Esophagus squamous epithelium (tissue), 5 donors: ENCODE measurements at regions not wholly inside any gene's neighbourhood (a gene's known extent, or its start where the extent isn't known, plus 50 kb on each side); places are given as distances from the start of the nearest gene placed in this dataset.

ENCODE experiments used
- DNase-seq: peaks from one replicate; lab custom pipeline; 2025; lab: John Stamatoyannopoulos, UW
- H3K27ac ChIP-seq, 4 donors: fragments of 200-600 bp; sonication (generic); one replicate each; pipeline ENCODE4 v1.5.1; 2016 to 2019; ENCODE audit warnings: mild to moderate bottlenecking in 1 of 4
- H3K27me3 ChIP-seq, 4 donors: fragments of 200-600 bp; sonication (generic); 1 replicate in 3 of 4; 2 replicates in 1 of 4; pipeline versions ENCODE4 v1.5.1 to v1.6.0; 2017 to 2021; ENCODE audit warnings: antibody characterized with exemption in 1 of 4
- H3K36me3 ChIP-seq, 3 donors: fragments of 200-600 bp; sonication (generic); one replicate each; pipeline ENCODE4 v1.5.1; 2016 to 2019
- H3K4me1 ChIP-seq, 3 donors: fragments of 200-600 bp; sonication (generic); one replicate each; pipeline ENCODE4 v1.5.1; 2017 to 2019
- H3K4me3 ChIP-seq, 4 donors: fragments of 200-600 bp; sonication (generic); 1 replicate in 3 of 4; 2 replicates in 1 of 4; pipeline ENCODE4 v1.5.1; 2016 to 2019; ENCODE audit warnings: mild to moderate bottlenecking in 2 of 4, moderate library complexity in 1 of 4
- H3K9me3 ChIP-seq, 3 donors: fragments of 200-600 bp; sonication (generic); one replicate each; pipeline ENCODE4 v1.5.1; 2016 to 2019
- POLR2A ChIP-seq, 4 donors: fragments of 450-650 bp; IDR thresholded peaks; one replicate each; pipeline ENCODE4 v1.6.1; 2017; ENCODE audit warnings: antibody characterized with exemption in 4 of 4, mild to moderate bottlenecking in 4 of 4, moderate library complexity in 3 of 4
- WGBS, 2 donors: methylation state at CpG; one replicate each; pipeline ENCODE4 v1.1.5; 2018; 5-methylcytosine and 5-hydroxymethylcytosine counted together
- intact Hi-C: fragments of 100-400 bp; cut with DNase I; formaldehyde crosslinking; loops from one replicate; pipeline ENCODE4 v1.15.0; 2022
- TF ChIP-seq, protein P1 (sequence below), 6 experiments: fragments of 450-650 bp in 4 of 6; fragments of 200-600 bp in 2 of 6; sonication (generic) in 2 of 6; IDR thresholded peaks; one replicate each; pipeline ENCODE4 v1.5.1; 2016 to 2019; ENCODE audit warnings: antibody characterized with exemption in 6 of 6, mild to moderate bottlenecking in 4 of 6, moderate library complexity in 4 of 6
- donor health status: DM: yes; HTN: yes; CAD: no.

DNA sequence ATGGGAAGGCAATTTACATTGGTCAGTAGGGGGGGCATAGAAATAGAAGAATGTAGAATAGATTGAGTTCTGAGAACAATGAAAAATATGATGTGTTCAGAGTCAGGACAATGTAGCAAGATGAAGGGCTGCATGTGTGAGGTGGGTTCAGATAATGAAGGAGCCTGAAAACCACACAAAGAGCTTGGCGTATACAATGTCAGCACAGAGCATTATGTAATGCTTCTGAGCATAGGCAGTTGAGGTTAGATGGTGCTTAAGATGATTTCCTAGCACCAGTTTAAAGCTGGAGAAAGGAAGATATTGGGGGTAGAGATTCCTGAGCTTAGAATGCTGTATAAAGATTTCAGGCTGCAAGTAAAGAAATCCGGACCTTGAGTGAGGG is 202.0 kb upstream of the SNX7 start:
- Histone ChIP-seq H3K27ac (no peak overlapping the region), H3K27me3 (peaks cover 0 to 3% (median 0%) of the 10 kb centered on the region in 4 donors), H3K9me3 (no peaks in the 10 kb centered on the region), H3K4me3 (no peak overlapping the region), H3K4me1 (no peaks in the 10 kb centered on the region), H3K36me3 (no peaks in the 10 kb centered on the region)
- TF ChIP-seq, protein P1, sequence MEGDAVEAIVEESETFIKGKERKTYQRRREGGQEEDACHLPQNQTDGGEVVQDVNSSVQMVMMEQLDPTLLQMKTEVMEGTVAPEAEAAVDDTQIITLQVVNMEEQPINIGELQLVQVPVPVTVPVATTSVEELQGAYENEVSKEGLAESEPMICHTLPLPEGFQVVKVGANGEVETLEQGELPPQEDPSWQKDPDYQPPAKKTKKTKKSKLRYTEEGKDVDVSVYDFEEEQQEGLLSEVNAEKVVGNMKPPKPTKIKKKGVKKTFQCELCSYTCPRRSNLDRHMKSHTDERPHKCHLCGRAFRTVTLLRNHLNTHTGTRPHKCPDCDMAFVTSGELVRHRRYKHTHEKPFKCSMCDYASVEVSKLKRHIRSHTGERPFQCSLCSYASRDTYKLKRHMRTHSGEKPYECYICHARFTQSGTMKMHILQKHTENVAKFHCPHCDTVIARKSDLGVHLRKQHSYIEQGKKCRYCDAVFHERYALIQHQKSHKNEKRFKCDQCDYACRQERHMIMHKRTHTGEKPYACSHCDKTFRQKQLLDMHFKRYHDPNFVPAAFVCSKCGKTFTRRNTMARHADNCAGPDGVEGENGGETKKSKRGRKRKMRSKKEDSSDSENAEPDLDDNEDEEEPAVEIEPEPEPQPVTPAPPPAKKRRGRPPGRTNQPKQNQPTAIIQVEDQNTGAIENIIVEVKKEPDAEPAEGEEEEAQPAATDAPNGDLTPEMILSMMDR (IDR thresholded peaks at IDR 0.05) = no peak
- no peak for TF ChIP-seq POLR2A (IDR thresholded peaks at IDR 0.05)
- no peak for DNase-seq
- WGBS, 2 donors = 84 to 90% methylated on average over 2 of the region's 2 CpGs
- intact Hi-C loops = no loop called here

DNA sequence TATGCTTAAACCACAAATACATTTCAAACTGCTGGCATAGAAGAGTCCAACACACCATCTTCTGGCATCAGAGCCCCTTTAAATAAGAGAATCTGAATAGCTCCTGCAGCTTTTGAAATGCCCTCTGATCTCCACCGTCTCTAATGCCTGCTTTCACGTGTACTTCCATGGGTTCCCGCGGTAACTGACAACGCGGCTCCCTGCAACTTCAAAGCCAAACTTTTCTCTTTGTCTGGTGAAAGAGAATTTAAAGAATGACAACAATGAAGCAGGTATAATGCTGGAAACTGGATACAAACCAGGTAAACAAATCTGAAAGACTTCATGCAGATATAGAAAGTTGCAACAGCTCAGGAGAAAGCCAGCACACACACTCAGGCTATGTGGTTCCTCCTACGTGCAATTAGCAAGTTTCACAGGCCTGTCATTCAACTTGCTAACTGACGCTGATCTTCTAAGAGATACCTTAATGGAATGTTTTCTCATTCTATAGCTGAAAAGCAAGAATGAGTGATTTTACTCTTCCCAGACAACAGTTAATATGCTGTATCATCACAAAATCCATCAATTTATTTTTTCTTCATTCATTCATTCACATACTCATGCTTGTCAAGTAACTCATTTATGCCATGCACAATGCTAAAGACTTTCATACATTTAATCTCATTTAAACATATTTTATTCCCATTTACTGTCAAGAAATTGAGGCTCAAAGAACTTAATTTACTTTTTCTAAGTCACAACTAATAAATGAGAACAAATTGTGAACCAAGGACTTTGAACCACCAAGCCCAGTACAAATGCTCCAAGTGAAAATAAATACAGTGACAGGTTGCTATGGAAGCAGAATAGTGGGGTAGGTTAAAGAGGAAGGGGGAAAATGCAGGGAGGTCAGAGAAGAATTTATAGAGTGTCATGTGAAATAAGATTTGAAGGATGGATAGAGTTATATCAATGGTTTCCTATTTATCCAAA is 202.7 kb upstream of the SNX7 start:
- no peaks in the 10 kb centered on the region for H3K9me3 ChIP-seq
- TF ChIP-seq, protein P1 (IDR thresholded peaks at IDR 0.05) = no peak
- TF ChIP-seq POLR2A (IDR thresholded peaks at IDR 0.05) = no peak
- peaks cover 0 to 4% (median 0%) of the 10 kb centered on the region in 4 donors for H3K27me3 ChIP-seq
- H3K27ac ChIP-seq = no peak overlapping the region
- no peak for DNase-seq
- no peak overlapping the region for H3K4me3 ChIP-seq
- intact Hi-C loops = no loop called here
- no peaks in the 10 kb centered on the region for H3K36me3 ChIP-seq
- WGBS, 2 donors = 28 to 43% methylated on average over 8 of the region's 8 CpGs
- no peaks in the 10 kb centered on the region for H3K4me1 ChIP-seq

DNA sequence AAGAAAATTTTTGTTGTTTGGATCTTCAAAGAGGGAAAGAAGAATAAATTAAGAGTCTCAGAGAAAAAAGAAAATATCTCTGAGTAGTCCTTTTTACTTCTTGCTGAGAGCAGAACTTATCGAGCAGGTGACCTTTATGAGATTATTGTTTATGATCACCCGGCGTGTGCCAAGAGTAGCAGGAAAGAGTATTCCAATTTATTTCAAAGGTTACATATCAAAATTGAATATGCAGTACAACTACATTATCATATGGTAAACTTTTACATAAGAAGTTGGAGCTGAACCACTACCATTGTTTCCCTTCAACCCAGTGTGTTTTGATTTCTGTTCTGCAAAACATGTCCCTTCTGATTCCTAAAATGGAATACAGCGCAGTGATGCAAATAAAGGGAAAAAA is 204.3 kb upstream of the SNX7 start:
- Histone ChIP-seq H3K9me3 (no peaks in the 10 kb centered on the region), H3K27me3 (peaks cover 0 to 4% (median 0%) of the 10 kb centered on the region in 4 donors), H3K27ac (no peak overlapping the region), H3K4me3 (no peak overlapping the region), H3K36me3 (no peaks in the 10 kb centered on the region), H3K4me1 (no peaks in the 10 kb centered on the region)
- 79 to 88% methylated on average over 4 of the region's 4 CpGs for WGBS, 2 donors
- TF ChIP-seq POLR2A (IDR thresholded peaks at IDR 0.05) = no peak
- TF ChIP-seq, protein P1 (IDR thresholded peaks at IDR 0.05) = no peak
- no peak for DNase-seq
- intact Hi-C loops = no loop called here

DNA sequence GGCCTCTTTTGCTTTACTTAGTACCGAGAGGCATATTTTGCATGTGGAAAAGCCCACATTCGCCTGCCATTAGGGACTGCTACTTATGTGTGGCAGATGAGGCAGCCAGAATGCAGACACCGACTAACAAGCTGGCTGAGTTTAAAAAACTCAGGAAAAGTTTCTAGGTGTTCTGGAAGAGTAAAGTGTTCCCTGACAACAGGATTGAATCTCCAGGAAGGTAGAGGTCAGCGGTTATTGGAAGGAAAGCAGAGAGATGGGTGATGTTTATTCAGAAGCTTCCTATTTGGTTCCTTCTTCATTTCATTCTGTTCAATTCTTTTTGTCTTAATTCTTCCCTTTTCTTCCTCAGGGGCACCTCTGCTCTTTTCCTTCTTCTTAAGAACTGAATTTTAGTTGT is 206.9 kb upstream of the SNX7 start:
- Histone ChIP-seq H3K36me3 (no peaks in the 10 kb centered on the region), H3K4me3 (no peak overlapping the region), H3K27me3 (peaks cover 0 to 4% (median 0%) of the 10 kb centered on the region in 4 donors), H3K27ac (no peak overlapping the region), H3K4me1 (no peaks in the 10 kb centered on the region), H3K9me3 (no peaks in the 10 kb centered on the region)
- 60 to 84% methylated on average over 4 of the region's 4 CpGs for WGBS, 2 donors
- intact Hi-C loops = no loop called here
- TF ChIP-seq, protein P1 (IDR thresholded peaks at IDR 0.05) = no peak
- TF ChIP-seq POLR2A (IDR thresholded peaks at IDR 0.05) = no peak
- DNase-seq = no peak

DNA sequence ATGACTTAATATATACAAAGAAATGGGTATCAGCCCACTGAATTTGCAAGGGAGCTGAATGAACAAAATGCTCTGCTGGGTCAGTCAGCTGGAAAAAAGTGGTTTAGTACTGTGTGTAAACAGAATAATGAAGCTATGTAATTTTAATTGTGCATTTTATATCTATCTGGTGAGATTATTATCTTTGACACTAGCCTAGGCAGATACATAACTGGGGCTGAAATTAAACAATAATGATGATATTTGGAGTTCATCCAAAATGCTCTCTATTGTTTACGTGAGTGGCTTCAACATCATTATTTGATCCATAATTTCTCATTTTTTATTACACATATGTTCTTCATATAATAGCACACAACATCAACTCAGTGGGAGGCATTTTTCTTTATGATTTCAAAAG is 208.5 kb upstream of the SNX7 start:
- no peak overlapping the region for H3K4me3 ChIP-seq
- H3K9me3 ChIP-seq = no peaks in the 10 kb centered on the region
- no peak for TF ChIP-seq POLR2A (IDR thresholded peaks at IDR 0.05)
- TF ChIP-seq, protein P1 (IDR thresholded peaks at IDR 0.05) = no peak
- H3K27ac ChIP-seq = no peak overlapping the region
- DNase-seq = no peak
- intact Hi-C loops = no loop called here
- peaks cover 0 to 4% (median 0%) of the 10 kb centered on the region in 4 donors for H3K27me3 ChIP-seq
- no peaks in the 10 kb centered on the region for H3K4me1 ChIP-seq
- H3K36me3 ChIP-seq = no peaks in the 10 kb centered on the region
- WGBS, 2 donors = 45 to 65% methylated on average over 1 of the region's 1 CpG
